HUES64 (cell line): ENCODE measurements at regions not wholly inside any gene's neighbourhood (a gene's known extent, or its start where the extent isn't known, plus 50 kb on each side); places are given as distances from the start of the nearest gene placed in this dataset.
"Not testable (repeated sequence)": the region's sequence is repeated elsewhere in the genome, so short reads cannot be mapped to it uniquely, and the experiment has no call there.

ENCODE experiments used
- H3K27ac ChIP-seq: 2 replicates; pipeline ENCODE4 v1.7.0; 2013; ENCODE audit warnings: low read depth, low read length, inconsistent platforms
- H3K27me3 ChIP-seq: 2 replicates; pipeline ENCODE4 v1.6.1; 2013; ENCODE audit warnings: mild to moderate bottlenecking, low read length; ENCODE audit not compliant: insufficient read depth
- H3K36me3 ChIP-seq: 2 replicates; pipeline ENCODE4 v1.6.1; 2013; ENCODE audit warnings: mild to moderate bottlenecking, low read length; ENCODE audit not compliant: insufficient read depth
- H3K4me1 ChIP-seq: 2 replicates; pipeline ENCODE4 v1.6.1; 2013; ENCODE audit warnings: mild to moderate bottlenecking, low read length, moderate library complexity; ENCODE audit not compliant: insufficient read depth
- H3K4me3 ChIP-seq: 2 replicates; pipeline ENCODE4 v1.5.1; 2013; ENCODE audit warnings: mild to moderate bottlenecking, low read length, moderate library complexity
- H3K9ac ChIP-seq: 2 replicates; pipeline ENCODE4 v1.6.1; 2013; ENCODE audit warnings: mild to moderate bottlenecking, low read depth, low read length
- H3K9me3 ChIP-seq: 2 replicates; pipeline ENCODE4 v1.6.1; 2013; ENCODE audit warnings: low read depth, low read length; ENCODE audit not compliant: insufficient read depth
- WGBS: fragments of 150-250, 120-280 bp; methylation state at CpG from one replicate; pipeline ENCODE4 v1.1.7; 2013; ENCODE audit warnings: missing lambda C conversion rate; 5-methylcytosine and 5-hydroxymethylcytosine counted together

DNA sequence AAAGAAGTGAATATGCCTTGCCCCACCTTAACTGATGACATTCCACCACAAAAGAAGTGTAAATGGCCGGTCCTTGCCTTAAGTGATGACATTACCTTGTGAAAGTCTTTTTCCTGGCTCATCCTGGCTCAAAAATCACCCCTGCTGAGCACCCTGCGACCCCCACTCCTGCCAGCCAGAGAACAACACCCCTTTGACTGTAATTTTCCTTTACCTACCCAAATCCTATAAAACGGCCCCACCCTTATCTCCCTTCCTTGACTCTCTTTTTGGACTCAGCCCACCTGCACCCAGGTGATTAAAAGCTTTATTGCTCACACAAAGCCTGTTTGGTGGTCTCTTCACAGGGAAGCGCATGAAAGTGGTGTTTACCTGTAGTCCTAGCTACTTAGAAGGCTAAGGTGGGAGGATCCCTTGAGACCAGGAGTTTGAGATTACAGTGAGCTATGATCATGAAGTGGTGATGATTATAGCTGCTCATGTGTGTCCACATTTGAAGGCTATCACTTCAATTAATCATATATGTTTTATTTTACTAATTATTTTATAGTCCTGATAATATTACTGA is 985.8 kb upstream of the POT1 start:
- H3K9ac ChIP-seq = 0 out of 2 replicates have a peak overlapping the region, but pooled peaks have one; percentile 12
- H3K27ac ChIP-seq = peak overlapping the region; percentile 82
- H3K27me3 ChIP-seq, H3K4me1 ChIP-seq, H3K4me3 ChIP-seq, H3K36me3 ChIP-seq, H3K9me3 ChIP-seq: not testable (repeated sequence)
- WGBS = 21% methylated on average over 4 of the region's 4 CpGs

DNA sequence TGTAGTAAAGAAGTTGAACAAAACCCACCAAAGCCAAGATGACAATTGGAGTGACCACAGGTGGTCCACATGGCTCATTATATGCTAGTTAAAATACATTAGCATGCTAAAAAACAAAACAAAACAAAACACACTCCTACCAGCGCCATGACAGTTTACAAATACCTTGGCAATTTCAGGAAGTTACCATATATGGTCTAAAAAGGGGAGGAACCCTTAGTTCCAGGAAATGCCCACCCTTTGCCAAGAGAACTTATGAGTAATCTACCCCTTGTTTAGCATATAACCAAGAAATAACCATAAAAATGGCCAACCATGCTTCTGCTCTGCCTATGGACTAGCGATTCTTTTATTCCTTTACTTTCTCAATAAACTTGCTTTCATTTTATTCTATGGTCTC is 979.1 kb upstream of the POT1 start:
- no peak overlapping the region for H3K4me3 ChIP-seq
- H3K9ac ChIP-seq = no peak overlapping the region
- no peaks in the 10 kb centered on the region for H3K36me3 ChIP-seq
- H3K27me3 ChIP-seq = no peaks in the 10 kb centered on the region
- WGBS = 99% methylated on average over 2 of the region's 2 CpGs
- H3K9me3 ChIP-seq = peaks cover 31% of the 10 kb centered on the region
- no peaks in the 10 kb centered on the region for H3K4me1 ChIP-seq
- no peak overlapping the region for H3K27ac ChIP-seq

- Histone ChIP-seq H3K4me3 (no peak overlapping the region), H3K27ac (no peak overlapping the region), H3K27me3 (no peaks in the 10 kb centered on the region), H3K9me3 (no peaks in the 10 kb centered on the region), H3K9ac (no peak overlapping the region), H3K4me1 (no peaks in the 10 kb centered on the region), H3K36me3 (no peaks in the 10 kb centered on the region)
- WGBS = no CpG with 5 or more reads among the region's 1 CpG
These were observed 970.0 kb upstream of the POT1 start for GRCh38 chr7:125899577-125899976.

DNA sequence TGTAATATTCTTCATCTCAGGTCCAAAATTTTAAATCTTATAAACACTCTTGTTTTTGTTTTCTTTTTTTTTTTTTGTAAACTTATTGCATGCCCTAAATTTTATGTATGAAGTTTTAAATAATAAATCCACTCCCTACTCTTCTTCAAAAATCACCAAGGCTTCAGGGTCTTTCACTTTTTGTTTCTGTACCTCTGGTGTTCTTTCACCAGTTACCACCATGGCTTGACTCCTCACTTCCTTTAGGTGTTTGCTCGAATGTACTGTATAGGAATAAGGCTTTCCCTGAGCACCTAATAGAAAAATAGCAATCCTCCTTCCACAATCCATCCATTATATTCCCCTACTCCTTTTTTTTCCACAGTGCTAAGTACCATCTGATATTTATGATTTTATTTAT is 962.8 kb upstream of the POT1 start:
- H3K4me3 ChIP-seq = no peak overlapping the region
- H3K36me3 ChIP-seq = no peaks in the 10 kb centered on the region
- no peaks in the 10 kb centered on the region for H3K27me3 ChIP-seq
- no peak overlapping the region for H3K27ac ChIP-seq
- H3K9me3 ChIP-seq = no peaks in the 10 kb centered on the region
- 91% methylated on average over 1 of the region's 1 CpG for WGBS
- no peaks in the 10 kb centered on the region for H3K4me1 ChIP-seq
- H3K9ac ChIP-seq = no peak overlapping the region

DNA sequence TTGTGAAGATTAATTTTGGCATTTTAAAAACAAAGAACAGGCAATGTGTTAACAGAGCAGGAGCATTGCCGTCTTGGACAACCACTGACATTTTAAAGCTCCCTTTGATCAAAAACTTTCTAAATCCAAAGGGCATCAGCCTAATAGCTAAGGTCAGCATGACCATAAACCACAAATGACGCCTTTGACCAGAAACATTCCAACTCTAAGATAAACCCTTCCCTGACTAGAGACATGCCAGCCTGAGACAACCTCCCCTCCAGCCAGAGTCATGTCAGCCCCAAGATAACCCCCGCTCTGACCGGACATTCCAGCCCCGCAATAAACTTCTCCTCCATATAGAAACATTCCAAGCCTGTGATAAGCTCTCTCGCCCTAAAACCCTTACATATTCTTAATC is 949.4 kb upstream of the POT1 start:
- no peaks in the 10 kb centered on the region for H3K36me3 ChIP-seq
- 90% methylated on average over 6 of the region's 6 CpGs for WGBS

GRCh38 chr7:125878235-125878956 is 948.8 kb upstream of the POT1 start:
- H3K4me1 ChIP-seq = no peaks in the 10 kb centered on the region
- no peak overlapping the region for H3K4me3 ChIP-seq
- H3K27me3 ChIP-seq = no peaks in the 10 kb centered on the region
- no peak overlapping the region for H3K27ac ChIP-seq
- H3K9ac ChIP-seq = no peak overlapping the region
- WGBS = 84% methylated on average over 2 of the region's 2 CpGs
- peaks cover 34% of the 10 kb centered on the region for H3K9me3 ChIP-seq
- H3K36me3 ChIP-seq = no peaks in the 10 kb centered on the region

More for the DNA sequence above, 949.4 kb upstream of the POT1 start:
- peaks cover 34% of the 10 kb centered on the region for H3K9me3 ChIP-seq
- H3K4me3 ChIP-seq = no peak overlapping the region
- no peaks in the 10 kb centered on the region for H3K27me3 ChIP-seq
- no peak overlapping the region for H3K9ac ChIP-seq
- H3K27ac ChIP-seq = no peak overlapping the region
- no peaks in the 10 kb centered on the region for H3K4me1 ChIP-seq

GRCh38 chr7:125877246-125877645 is 947.6 kb upstream of the POT1 start:
- Histone ChIP-seq H3K9me3 (peaks cover 34% of the 10 kb centered on the region), H3K9ac (no peak overlapping the region), H3K27me3 (no peaks in the 10 kb centered on the region), H3K36me3 (no peaks in the 10 kb centered on the region), H3K4me3 (no peak overlapping the region), H3K27ac (no peak overlapping the region), H3K4me1 (no peaks in the 10 kb centered on the region)
- 76% methylated on average over 2 of the region's 2 CpGs for WGBS

DNA sequence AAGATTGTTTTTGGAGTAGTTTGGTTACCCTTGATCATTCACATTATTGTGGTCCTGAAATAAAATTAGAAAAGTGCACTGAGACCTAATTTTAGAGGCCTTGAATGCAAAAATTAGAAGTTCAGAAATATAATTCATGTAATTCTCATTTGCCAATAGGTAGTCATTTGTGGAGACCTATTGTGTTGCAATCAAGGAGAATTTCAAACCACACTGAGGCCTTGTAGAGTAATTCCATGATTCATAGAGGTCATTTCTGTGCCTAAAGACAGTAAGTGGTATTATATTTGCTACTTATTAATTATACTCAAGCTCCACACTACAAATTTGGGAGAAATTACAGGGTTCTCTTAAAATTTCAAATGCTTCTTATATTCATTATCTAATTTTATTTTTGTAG is 946.8 kb upstream of the POT1 start:
- Histone ChIP-seq H3K9me3 (peaks cover 34% of the 10 kb centered on the region), H3K36me3 (no peaks in the 10 kb centered on the region), H3K4me1 (no peaks in the 10 kb centered on the region), H3K27ac (no peak overlapping the region), H3K9ac (no peak overlapping the region), H3K27me3 (no peaks in the 10 kb centered on the region), H3K4me3 (no peak overlapping the region)

- H3K4me3 ChIP-seq = no peak overlapping the region
- no peak overlapping the region for H3K9ac ChIP-seq
- no peaks in the 10 kb centered on the region for H3K36me3 ChIP-seq
- H3K4me1 ChIP-seq = no peaks in the 10 kb centered on the region
- H3K9me3 ChIP-seq = peaks cover 9% of the 10 kb centered on the region
- no peak overlapping the region for H3K27ac ChIP-seq
- H3K27me3 ChIP-seq = no peaks in the 10 kb centered on the region
These were observed 941.8 kb upstream of the POT1 start for GRCh38 chr7:125871431-125871830.

- no peak overlapping the region for H3K4me3 ChIP-seq
- WGBS = 92% methylated on average over 5 of the region's 5 CpGs
- H3K9ac ChIP-seq = no peak overlapping the region
- H3K27ac ChIP-seq = no peak overlapping the region
- H3K9me3 ChIP-seq = no peaks in the 10 kb centered on the region
- no peaks in the 10 kb centered on the region for H3K4me1 ChIP-seq
- no peaks in the 10 kb centered on the region for H3K27me3 ChIP-seq
- no peaks in the 10 kb centered on the region for H3K36me3 ChIP-seq
These were observed 928.0 kb upstream of the POT1 start for GRCh38 chr7:125857606-125858005.

GRCh38 chr7:125848157-125848556 is 918.5 kb upstream of the POT1 start:
- peak overlapping the region; percentile 81 for H3K27ac ChIP-seq
- WGBS = 74% methylated on average over 1 of the region's 2 CpGs

More at GRCh38 chr7:125848157-125848556, 918.5 kb upstream of the POT1 start:
- Histone ChIP-seq H3K27me3 (no peaks in the 10 kb centered on the region), H3K9ac (no peak overlapping the region), H3K9me3 (peaks cover 13% of the 10 kb centered on the region), H3K4me1 (peaks cover 10% of the 10 kb centered on the region; the same call in 1 of the 2 replicates), H3K36me3 (no peaks in the 10 kb centered on the region), H3K4me3 (no peak overlapping the region)
